ENCODE measurements at regions not wholly inside any gene's neighbourhood (a gene's known extent, or its start where the extent isn't known, plus 50 kb on each side); places are given as distances from the start of the nearest gene placed in this dataset.
A peak's percentile ranks its signal among the peaks of the same experiment; 100 is the strongest.

- no peak for ATAC-seq
- intact Hi-C loops (cut with DNase I) = no loop called here
- TF ChIP-seq CTCF (IDR thresholded peaks at IDR 0.05) = no peak
Observed at GRCh38 chr5:91670122-91670521, 287.0 kb upstream of the ARRDC3 start.

GRCh38 chr5:91668261-91668660 is 285.1 kb upstream of the ARRDC3 start:
- no peak for TF ChIP-seq CTCF (IDR thresholded peaks at IDR 0.05)
- no peak for ATAC-seq
- intact Hi-C loops (cut with DNase I) = no loop called here

More at GRCh38 chr5:91670122-91670521, 287.0 kb upstream of the ARRDC3 start:
- Histone ChIP-seq H3K36me3 (no peaks in the 10 kb centered on the region), H3K4me1 (no peaks in the 10 kb centered on the region), H3K4me3 (no peak overlapping the region), H3K27me3 (ENCODE audit: low read depth) (no peaks in the 10 kb centered on the region), H3K27ac (no peak overlapping the region), H3K9me3 (no peaks in the 10 kb centered on the region)
- no peak for DNase-seq

GRCh38 chr5:91652678-91653077 is 269.6 kb upstream of the ARRDC3 start:
- intact Hi-C loops (cut with DNase I) = no loop called here
- no peak for TF ChIP-seq CTCF (IDR thresholded peaks at IDR 0.05)
- H3K4me1 ChIP-seq = no peaks in the 10 kb centered on the region
- H3K27me3 ChIP-seq (ENCODE audit: low read depth) = no peaks in the 10 kb centered on the region
- H3K27ac ChIP-seq = no peak overlapping the region
- H3K9me3 ChIP-seq = peaks cover 15% of the 10 kb centered on the region
- H3K36me3 ChIP-seq = no peaks in the 10 kb centered on the region
- DNase-seq (no peak), ATAC-seq (no peak)
- H3K4me3 ChIP-seq = no peak overlapping the region

More at GRCh38 chr5:91668261-91668660, 285.1 kb upstream of the ARRDC3 start:
- Histone ChIP-seq H3K9me3 (no peaks in the 10 kb centered on the region), H3K4me3 (no peak overlapping the region), H3K4me1 (no peaks in the 10 kb centered on the region), H3K36me3 (no peaks in the 10 kb centered on the region), H3K27ac (no peak overlapping the region), H3K27me3 (ENCODE audit: low read depth) (no peaks in the 10 kb centered on the region)
- no peak for DNase-seq

GRCh38 chr5:91651704-91652103 is 268.6 kb upstream of the ARRDC3 start:
- Histone ChIP-seq H3K27me3 (ENCODE audit: low read depth) (no peaks in the 10 kb centered on the region), H3K4me3 (no peak overlapping the region), H3K27ac (no peak overlapping the region), H3K36me3 (no peaks in the 10 kb centered on the region), H3K9me3 (peaks cover 10% of the 10 kb centered on the region), H3K4me1 (no peaks in the 10 kb centered on the region)
- intact Hi-C loops (cut with DNase I) = no loop called here
- ATAC-seq (peak; percentile 37 to 39), DNase-seq (peak; percentile 45)
- TF ChIP-seq CTCF (IDR thresholded peaks at IDR 0.05) = no peak

- no peak overlapping the region for H3K27ac ChIP-seq
- no peak for ATAC-seq
- no peak for TF ChIP-seq CTCF (IDR thresholded peaks at IDR 0.05)
- no peak overlapping the region for H3K4me3 ChIP-seq
- H3K36me3 ChIP-seq = no peaks in the 10 kb centered on the region
- H3K4me1 ChIP-seq = no peaks in the 10 kb centered on the region
- no peaks in the 10 kb centered on the region for H3K27me3 ChIP-seq (ENCODE audit: low read depth)
- intact Hi-C loops (cut with DNase I) = no loop called here
- no peak for DNase-seq
- H3K9me3 ChIP-seq = no peaks in the 10 kb centered on the region
Observed at GRCh38 chr5:91645347-91645746, 262.2 kb upstream of the ARRDC3 start.

GRCh38 chr5:91643797-91644196 is 260.7 kb upstream of the ARRDC3 start:
- no peak overlapping the region for H3K4me3 ChIP-seq
- no peak for TF ChIP-seq CTCF (IDR thresholded peaks at IDR 0.05)
- intact Hi-C loops (cut with DNase I) = no loop called here

More at GRCh38 chr5:91643797-91644196, 260.7 kb upstream of the ARRDC3 start:
- no peak overlapping the region for H3K27ac ChIP-seq
- no peak for ATAC-seq
- no peaks in the 10 kb centered on the region for H3K36me3 ChIP-seq
- DNase-seq = no peak
- H3K27me3 ChIP-seq (ENCODE audit: low read depth) = no peaks in the 10 kb centered on the region
- no peaks in the 10 kb centered on the region for H3K9me3 ChIP-seq
- H3K4me1 ChIP-seq = no peaks in the 10 kb centered on the region

Data from lower lobe of right lung (tissue), 2 donors.